ENCODE measurements at regions not wholly inside any gene's neighbourhood (a gene's known extent, or its start where the extent isn't known, plus 50 kb on each side); places are given as distances from the start of the nearest gene placed in this dataset.
"Not testable (repeated sequence)": the region's sequence is repeated elsewhere in the genome, so short reads cannot be mapped to it uniquely, and the experiment has no call there.

GRCh38 chr4:121594796-121595526 lies 101.8 kb downstream of the ANXA5 start:
- no peaks in the 10 kb centered on the region; the same call in 1 of the 2 replicates for H3K4me1 ChIP-seq (replicated peaks; ENCODE audit: insufficient read depth)
- H3K79me2 ChIP-seq (ENCODE audit: low read depth), result no peaks in the 10 kb centered on the region
- H4K20me1 ChIP-seq (ENCODE audit: insufficient read depth), result no peaks in the 10 kb centered on the region
- BruUV-seq (replicated peaks), result no TSS peak
- no peak for TF ChIP-seq CTCF (conservative IDR thresholded peaks at IDR 0.05)
- TF ChIP-seq EZH2 (IDR thresholded peaks at IDR 0.05; ENCODE audit: low read depth), result no peak
- H3K27me3 ChIP-seq (ENCODE audit: insufficient read depth, low read depth), result no peaks in the 10 kb centered on the region
- H2AFZ ChIP-seq, result no peak overlapping the region
- H3K4me3 ChIP-seq, result no peak overlapping the region
- intact Hi-C loops (cut with micrococcal nuclease; ENCODE audit: unreplicated experiment), result no loop called here
- ChIA-PET POLR2A (ENCODE audit: unreplicated experiment) (no interaction called here), CTCF (no interaction called here)
- DNase-seq, result no peak
- H3K9me2 ChIP-seq (ENCODE audit: insufficient read depth), result no peaks in the 10 kb centered on the region
- no peaks in the 10 kb centered on the region for H3F3A ChIP-seq (ENCODE audit: insufficient read depth, low read depth)
- no peaks in the 10 kb centered on the region for H3K9me3 ChIP-seq (ENCODE audit: insufficient read depth, low read depth)
- no peak overlapping the region for H3K4me2 ChIP-seq
- H3K27ac ChIP-seq, result no peak overlapping the region
- H3K36me3 ChIP-seq (ENCODE audit: low read depth), result no peaks in the 10 kb centered on the region

GRCh38 chr4:121593760-121594159 lies 103.0 kb downstream of the ANXA5 start:
- Histone ChIP-seq H3K4me2 (no peak overlapping the region), H3F3A (ENCODE audit: insufficient read depth, low read depth) (no peaks in the 10 kb centered on the region), H3K27ac (no peak overlapping the region), H3K9me3 (ENCODE audit: insufficient read depth, low read depth) (no peaks in the 10 kb centered on the region), H4K20me1 (ENCODE audit: insufficient read depth) (no peaks in the 10 kb centered on the region), H3K27me3 (ENCODE audit: insufficient read depth, low read depth) (no peaks in the 10 kb centered on the region), H3K9me2 (ENCODE audit: insufficient read depth) (no peaks in the 10 kb centered on the region), H3K79me2 (ENCODE audit: low read depth) (no peaks in the 10 kb centered on the region), H2AFZ (no peak overlapping the region), H3K36me3 (ENCODE audit: low read depth) (no peaks in the 10 kb centered on the region), H3K4me3 (no peak overlapping the region), H3K4me1 (replicated peaks; ENCODE audit: insufficient read depth) (no peaks in the 10 kb centered on the region; the same call in 1 of the 2 replicates)
- DNase-seq, result no peak
- TF ChIP-seq EZH2 (IDR thresholded peaks at IDR 0.05; ENCODE audit: low read depth) (no peak), CTCF (conservative IDR thresholded peaks at IDR 0.05) (no peak)
- ChIA-PET CTCF (no interaction called here), POLR2A (ENCODE audit: unreplicated experiment) (no interaction called here)
- no TSS peak for BruUV-seq (replicated peaks)
- intact Hi-C loops (cut with micrococcal nuclease; ENCODE audit: unreplicated experiment), result no loop called here

- DNase-seq; POLR2A ChIA-PET (ENCODE audit: unreplicated experiment): not testable (repeated sequence)
Observed at GRCh38 chr4:121592257-121592656, 104.5 kb downstream of the ANXA5 start.

GRCh38 chr4:121584836-121585235 lies 111.9 kb downstream of the ANXA5 start:
- Histone ChIP-seq H3K79me2 (ENCODE audit: low read depth) (no peaks in the 10 kb centered on the region), H3K4me3 (no peak overlapping the region), H3K9me2 (ENCODE audit: insufficient read depth) (no peaks in the 10 kb centered on the region), H3K9me3 (ENCODE audit: insufficient read depth, low read depth) (no peaks in the 10 kb centered on the region), H3K27me3 (ENCODE audit: insufficient read depth, low read depth) (no peaks in the 10 kb centered on the region), H3K4me2 (no peak overlapping the region), H3K36me3 (ENCODE audit: low read depth) (no peaks in the 10 kb centered on the region), H3F3A (ENCODE audit: insufficient read depth, low read depth) (no peaks in the 10 kb centered on the region), H4K20me1 (ENCODE audit: insufficient read depth) (no peaks in the 10 kb centered on the region), H2AFZ (no peak overlapping the region), H3K27ac (no peak overlapping the region), H3K4me1 (replicated peaks; ENCODE audit: insufficient read depth) (no peaks in the 10 kb centered on the region)
- ChIA-PET POLR2A (ENCODE audit: unreplicated experiment) (no interaction called here), CTCF (no interaction called here)
- no peak for DNase-seq
- no TSS peak for BruUV-seq (replicated peaks)
- intact Hi-C loops (cut with micrococcal nuclease; ENCODE audit: unreplicated experiment), result no loop called here
- TF ChIP-seq CTCF (conservative IDR thresholded peaks at IDR 0.05) (no peak), EZH2 (IDR thresholded peaks at IDR 0.05; ENCODE audit: low read depth) (no peak)

More at GRCh38 chr4:121592257-121592656, 104.5 kb downstream of the ANXA5 start:
- H3K4me2 ChIP-seq; H2AFZ ChIP-seq; CTCF ChIA-PET; H3K27me3 ChIP-seq (ENCODE audit: insufficient read depth, low read depth); intact Hi-C loops (cut with micrococcal nuclease; ENCODE audit: unreplicated experiment); H3K9me3 ChIP-seq (ENCODE audit: insufficient read depth, low read depth); H3K36me3 ChIP-seq (ENCODE audit: low read depth); H4K20me1 ChIP-seq (ENCODE audit: insufficient read depth); H3K4me3 ChIP-seq; H3K9me2 ChIP-seq (ENCODE audit: insufficient read depth); H3K27ac ChIP-seq; BruUV-seq (replicated peaks); H3F3A ChIP-seq (ENCODE audit: insufficient read depth, low read depth); H3K4me1 ChIP-seq (replicated peaks; ENCODE audit: insufficient read depth); H3K79me2 ChIP-seq (ENCODE audit: low read depth): not testable (repeated sequence)
